HG02623 (cell line): ENCODE measurements at regions not wholly inside any gene's neighbourhood (a gene's known extent, or its start where the extent isn't known, plus 50 kb on each side); places are given as distances from the start of the nearest gene placed in this dataset.
"Not testable (repeated sequence)": the region's sequence is repeated elsewhere in the genome, so short reads cannot be mapped to it uniquely, and the experiment has no call there.

Source experiments
- ATAC-seq: cut with Tn5 transposase; IDR thresholded peaks from one replicate; pipeline ENCODE4 v1.9.1; 2021; ENCODE audit warnings: moderate library complexity; ENCODE audit not compliant: unreplicated experiment

DNA sequence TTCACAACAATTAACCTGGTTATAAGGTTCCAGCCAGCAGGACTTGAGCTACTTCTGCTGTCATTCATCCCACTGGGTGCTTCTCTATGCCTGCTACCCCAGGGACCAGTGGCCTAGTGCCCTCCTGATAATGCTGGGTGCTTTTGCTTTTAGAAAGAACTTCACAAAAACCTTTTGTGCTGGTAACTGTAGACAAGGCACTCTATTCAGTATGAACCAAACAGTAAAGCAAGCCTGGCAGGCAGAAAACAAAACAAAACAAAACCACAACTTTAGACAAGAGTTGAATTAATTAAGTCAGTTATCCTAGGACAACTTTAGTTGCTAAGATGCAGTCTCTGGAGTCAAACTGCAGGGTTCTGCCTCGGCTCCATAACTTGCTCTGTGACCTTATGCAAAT lies 61.9 kb upstream of the ADGRL2 start:
- ATAC-seq, result no peak

DNA sequence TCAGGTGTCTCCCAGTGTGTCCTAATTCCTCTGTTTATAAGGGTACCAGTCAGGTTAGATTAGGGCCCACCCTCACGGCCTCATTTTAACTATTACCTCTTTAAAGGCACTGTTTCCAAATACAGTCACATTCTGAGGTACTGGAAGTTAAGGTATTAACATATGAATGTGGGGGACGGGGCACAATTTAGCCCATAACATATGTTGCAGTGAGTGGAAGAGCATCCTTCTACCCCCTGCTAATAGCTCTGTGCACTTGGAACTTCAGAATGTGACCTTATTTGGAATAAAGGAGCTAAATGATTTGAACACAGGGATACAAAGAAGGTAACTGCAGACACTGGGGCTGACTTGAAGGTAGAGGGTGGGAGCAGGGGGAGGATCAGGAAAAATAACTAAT lies 67.3 kb upstream of the ADGRL2 start:
- no peak for ATAC-seq

DNA sequence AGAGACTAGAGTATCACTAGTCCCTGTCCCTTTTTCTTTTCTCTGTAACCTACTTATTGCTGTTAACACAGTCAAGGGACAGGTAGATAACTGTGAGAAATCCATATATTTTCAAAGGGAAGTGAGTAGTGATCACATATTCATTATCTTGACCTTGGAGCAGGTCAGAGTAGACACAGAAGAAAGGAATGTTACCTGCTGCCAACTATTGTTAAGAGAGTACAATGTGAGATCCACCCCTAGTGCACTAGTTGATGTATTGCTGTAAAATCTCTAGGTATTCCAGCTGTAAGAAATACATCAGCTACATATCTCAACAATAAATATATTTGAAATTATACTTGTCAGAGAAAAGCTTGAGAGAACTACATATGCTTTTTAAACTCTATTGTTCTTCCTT lies 68.7 kb upstream of the ADGRL2 start:
- no peak for ATAC-seq

DNA sequence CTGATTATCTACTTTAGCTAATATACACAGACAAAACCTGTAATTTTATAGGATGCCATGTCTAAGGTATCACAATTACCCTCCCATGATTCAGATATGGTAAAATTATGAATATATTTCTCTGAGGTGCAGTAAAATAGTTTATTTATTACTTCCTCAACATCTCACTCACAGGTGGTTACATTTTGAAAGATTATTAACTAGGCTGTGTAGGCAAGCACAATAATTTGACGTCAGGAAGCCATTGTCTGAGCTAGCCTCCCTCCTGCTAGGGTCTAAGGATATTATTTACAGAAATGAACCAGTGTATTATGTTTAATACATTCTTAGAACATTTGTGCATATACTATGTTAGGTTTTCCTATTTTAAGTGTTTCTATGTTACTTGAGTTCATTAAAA lies 69.9 kb upstream of the ADGRL2 start:
- ATAC-seq, result no peak

DNA sequence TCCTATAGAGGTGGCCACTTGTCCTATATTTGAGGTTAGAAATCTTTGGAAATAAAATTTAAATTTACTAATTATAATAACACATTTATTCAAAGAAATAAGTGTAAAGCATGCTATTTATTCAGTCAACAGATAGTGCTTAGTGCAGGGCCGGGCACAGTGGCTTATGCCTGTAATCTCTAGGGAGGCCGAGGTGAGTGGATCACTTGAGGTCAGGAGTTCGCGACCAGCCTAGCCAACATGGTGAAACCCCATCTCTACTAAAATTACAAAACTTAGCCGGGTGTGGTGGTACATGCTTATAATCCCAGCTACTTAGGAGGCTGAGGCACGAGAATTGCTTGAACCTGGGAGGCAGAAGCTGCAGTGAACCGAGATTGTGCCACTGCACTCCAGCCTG lies 70.4 kb upstream of the ADGRL2 start:
- not testable (repeated sequence) for ATAC-seq

DNA sequence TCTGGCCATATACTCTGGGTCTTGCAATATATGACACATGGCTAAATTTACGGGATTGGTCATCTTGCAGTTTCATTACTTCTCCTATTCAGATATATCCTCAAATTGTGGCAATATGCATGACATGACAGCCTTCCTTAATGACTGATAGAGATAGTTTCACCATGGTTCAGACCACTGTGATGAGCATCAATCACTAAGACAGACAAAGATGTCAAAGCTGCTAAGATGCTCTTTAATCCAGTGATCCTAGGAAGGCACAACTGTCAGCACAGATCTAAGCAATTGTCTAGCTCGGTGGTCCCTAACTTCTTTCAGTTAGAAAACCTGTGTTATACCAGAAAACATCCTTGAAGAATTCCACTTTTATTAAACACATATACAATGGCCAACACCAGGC lies 70.9 kb upstream of the ADGRL2 start:
- ATAC-seq, result no peak

DNA sequence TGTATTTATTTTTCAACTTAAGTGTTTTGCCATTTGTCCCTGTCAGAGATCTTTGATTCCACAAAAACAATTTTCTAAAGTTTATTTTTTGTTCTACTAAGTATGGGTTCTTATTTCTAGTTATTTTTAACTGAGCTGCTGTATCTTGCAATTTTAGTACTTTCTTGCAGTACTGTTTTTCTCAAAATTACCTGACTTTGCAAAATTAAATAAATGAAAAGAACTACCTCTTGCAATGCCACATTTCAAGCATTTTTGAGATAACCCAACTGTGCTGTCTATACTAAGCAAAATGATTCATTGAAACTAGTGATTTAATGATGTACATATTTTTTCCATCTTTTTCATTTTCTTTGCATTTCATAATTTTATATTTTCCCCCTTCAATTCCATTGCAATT lies 71.5 kb upstream of the ADGRL2 start:
- ATAC-seq, result no peak

DNA sequence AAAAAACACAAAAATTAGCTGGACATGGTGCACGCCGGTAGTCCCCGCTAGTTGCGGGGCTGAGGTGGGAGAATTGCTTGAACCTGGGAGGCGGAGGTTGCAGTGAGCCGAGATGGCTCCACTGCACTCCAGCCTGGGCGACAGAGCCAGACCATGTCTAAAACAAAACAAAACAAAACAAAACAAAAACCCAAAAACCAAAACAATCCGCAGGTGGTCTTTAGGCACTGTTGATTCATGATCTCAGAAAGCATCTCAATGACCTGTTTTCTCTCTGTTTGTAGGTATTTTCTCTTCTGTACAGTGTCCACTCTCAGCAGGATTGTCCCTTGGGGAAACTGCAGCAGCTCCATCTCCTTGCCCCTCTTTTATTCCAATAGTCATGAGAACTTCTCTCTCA lies 74.9 kb upstream of the ADGRL2 start:
- no peak for ATAC-seq

DNA sequence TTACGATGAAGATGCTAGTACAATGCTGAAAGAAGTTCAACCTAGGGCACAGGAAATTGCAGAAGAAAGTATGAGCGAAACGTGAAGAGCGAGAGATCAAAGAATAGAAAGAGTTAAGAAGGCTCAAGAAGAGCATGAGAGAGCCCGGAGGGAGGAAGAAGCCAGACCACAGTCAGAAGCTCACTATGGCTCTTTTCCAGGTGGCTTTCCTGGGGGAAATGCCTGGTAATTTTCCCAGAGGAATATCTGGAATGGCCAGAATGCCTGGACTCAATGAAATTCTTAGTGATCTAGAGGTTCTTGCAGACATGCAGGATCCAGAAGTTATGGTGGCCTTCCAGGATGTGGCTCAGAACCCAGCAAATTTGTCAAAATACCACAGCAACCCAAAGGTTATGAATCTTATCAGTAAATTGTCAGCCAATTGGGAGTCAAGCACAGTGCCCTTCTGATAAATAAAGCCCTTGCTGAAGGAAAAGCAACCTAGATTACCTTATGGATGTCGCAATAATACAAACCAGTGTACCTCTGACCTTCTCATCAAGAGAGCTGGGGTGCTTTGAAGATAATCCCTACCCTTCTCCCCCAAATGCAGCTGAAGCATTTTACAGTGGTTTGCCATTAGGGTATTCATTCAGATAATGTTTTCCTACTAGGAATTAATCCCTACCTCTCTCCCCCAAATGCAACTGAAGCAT lies 78.0 kb upstream of the ADGRL2 start:
- not testable (repeated sequence) for ATAC-seq

DNA sequence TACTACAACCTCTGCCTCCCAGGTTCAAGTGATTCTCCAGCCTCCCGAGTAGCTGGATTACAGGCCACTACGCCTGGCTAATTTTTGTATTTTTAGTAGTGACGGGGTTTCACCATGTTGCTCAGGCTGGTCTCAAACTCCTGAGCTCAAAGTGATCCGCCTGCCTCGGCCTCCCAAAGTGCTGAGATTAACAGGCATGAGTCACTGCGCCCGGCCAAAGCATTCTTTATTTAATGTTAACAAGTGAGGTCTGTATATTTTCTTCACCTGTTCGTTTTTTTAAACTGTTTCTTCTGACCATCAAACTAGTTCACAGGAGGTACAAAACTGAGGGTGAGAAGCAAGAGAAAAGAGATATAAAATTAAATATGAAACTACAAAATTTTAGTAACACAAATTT lies 80.5 kb upstream of the ADGRL2 start:
- ATAC-seq, result not testable (repeated sequence)

DNA sequence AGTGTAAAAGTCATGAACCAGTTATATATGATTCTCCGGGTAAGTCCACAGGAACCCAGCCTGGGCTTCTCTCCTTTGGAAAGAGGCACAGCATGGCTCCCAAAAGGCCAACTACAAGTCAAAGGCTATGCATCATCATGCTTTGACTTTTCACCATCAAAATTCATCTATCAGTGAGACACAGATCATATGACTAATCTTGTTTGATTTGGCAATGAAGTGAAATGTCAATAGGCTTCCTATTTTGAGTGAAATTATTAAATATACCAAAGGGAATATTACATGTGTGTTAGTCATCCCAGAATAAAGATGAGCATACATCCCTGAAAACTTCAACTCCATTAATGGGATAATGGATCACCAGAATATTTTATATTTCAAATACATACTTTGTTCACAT lies 83.5 kb upstream of the ADGRL2 start:
- ATAC-seq, result no peak

DNA sequence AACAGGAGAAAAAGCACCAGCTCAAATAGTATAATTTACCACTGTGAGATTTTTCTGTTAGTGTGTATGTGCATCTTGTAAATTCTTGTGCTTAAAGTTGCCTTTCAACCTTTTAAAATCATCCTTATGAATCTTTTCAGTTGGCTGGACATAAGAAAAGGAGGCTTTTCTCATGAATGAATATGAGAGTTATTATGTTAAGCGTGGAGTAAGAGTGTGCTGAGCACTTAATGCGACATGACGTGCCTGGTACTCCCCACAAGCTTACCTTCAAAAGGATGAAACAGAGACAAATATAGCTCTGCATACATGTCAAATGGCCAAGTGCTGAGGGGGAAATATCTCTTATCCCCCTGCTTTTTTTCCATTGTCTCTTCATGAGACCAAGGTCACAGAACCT lies 85.3 kb upstream of the ADGRL2 start:
- no peak for ATAC-seq

DNA sequence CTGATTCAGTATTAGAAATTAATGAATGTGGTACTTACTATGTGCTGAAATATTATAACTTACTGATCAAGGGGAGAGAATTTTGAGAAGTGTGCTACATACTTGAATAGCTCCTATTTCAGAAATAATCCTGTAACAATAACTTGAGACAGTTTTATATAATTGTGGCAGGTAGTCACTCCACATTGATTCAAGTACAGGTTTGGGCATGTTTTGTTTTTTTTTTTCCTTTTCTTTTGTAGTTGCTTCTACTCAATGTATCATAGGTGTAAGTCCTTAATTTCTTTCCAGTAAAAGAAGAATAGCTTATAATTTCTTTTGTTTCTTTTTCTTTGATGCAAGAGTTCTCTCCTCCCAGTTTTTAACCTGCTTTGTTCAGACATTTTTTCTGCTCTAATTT lies 86.1 kb upstream of the ADGRL2 start:
- no peak for ATAC-seq

DNA sequence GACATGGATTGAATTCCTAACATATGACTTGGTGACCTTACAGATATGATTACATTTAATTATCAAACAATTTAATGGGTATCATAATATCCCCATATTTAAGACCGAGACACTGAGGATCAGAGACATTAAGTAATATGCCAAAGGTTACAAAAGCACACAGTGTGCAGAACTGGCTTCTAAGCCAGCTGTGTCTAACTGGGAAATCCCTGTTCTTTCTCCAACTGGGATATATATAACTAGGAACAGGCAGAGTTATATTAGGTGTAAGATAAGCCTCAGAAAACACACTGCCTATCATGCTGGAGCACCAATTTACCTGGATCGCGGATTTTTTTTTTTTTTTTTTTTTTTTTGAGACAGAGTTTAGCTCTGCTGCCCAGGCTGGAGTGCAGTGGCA lies 88.3 kb upstream of the ADGRL2 start:
- ATAC-seq, result no peak

DNA sequence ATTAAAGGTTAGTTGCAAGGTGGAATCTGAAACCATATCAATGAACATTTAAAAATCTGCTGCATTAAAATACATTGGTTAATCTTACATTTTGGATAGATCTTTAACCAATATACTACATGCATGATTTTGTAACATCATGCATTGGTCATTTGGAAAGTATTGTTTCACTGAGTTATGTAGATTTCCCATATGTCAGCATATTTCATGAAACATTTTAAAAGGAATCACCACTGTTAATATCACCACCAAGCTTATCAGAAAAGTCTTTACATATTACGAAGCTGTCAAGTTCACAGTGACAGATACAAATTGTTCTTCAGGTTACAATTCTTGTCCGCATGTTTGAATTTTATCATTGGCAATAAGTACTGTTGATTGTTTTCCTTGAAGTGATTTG lies 89.9 kb upstream of the ADGRL2 start:
- ATAC-seq, result no peak

DNA sequence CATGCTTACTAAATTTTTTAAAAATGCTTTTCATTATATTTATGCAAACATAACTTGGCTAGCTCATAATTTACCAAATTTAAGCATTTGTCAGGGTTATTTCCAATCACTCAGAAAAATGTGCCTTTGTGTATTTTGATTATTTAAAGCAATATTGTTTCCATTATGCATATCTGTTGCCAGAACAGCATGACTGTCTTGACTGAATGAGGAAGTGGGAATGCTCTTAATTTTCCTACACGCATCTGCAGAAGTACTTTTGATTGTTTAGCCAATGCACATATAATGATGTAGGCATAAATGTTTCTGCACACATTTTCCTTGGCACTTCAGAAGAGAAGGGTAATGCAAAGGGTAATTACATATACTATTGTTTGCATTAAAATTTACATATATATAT lies 92.5 kb upstream of the ADGRL2 start:
- ATAC-seq, result no peak

DNA sequence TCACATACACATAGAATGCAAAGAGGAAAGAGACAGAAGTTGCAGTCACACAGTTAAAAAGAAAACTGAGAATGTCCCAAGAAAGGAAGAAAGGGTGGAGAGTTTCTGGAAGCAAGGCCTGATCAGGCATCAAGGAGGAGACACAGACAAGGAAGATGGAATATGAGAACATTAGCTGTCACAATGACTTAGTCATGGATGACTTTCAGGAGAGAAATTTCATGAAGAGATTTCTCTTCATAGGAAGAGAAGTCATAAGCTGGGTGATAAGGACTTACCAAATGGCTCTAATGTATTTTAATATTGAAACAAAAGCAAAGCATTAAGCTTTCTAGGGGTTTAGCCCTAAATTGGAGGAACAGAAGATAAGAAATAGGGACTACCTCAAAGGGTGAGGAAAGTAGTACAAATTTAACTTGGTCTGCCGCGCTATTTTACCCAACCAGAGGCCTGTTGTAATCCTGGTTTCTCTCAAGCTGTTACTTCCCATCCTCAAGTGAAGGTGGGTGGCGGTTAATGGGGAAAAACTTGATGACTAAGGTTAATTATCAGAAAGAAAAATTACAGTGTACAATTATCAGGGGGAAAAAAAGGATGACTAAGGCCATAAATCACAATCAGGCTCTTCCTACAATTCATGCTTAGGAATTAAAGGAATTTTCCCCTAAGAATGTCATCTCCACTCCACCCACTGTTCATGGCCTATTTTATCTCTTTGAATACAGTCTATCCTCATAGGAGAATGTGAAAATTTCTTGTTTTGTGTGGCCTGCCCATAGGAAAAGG lies 93.9 kb upstream of the ADGRL2 start:
- no peak for ATAC-seq

DNA sequence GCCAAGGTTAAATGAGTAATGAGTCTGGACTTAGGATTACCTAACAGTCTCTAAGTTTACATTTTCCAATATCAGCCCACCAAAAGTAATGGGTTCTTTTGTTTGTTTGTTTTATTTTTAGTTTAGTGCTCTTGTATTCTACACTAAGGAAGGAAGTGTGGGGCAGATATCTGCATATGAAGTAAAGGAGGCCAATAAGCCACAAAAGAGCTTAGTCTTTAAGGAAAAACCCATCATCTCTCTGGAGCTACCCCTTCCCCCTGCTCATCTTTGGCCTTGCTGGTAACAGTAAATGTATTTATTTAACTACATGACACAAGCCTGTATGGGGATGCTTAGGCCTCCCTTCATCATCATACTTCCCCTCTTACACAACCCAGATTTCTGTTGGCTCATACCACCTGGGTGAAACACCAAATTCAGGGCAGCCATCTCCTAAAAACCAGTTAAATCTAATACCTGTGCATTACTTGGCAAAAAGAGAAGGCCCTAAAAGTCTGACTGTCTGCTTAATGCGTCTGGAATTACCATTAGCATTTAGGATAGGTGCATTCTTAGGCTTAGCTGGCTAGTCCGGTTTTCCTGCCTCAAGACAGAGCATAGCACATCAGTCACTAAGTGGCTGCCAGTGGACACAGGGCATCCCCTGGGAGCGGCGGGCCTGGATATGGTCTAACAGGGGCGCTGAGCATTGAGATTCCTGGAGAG lies 96.8 kb upstream of the ADGRL2 start:
- ATAC-seq, result no peak

DNA sequence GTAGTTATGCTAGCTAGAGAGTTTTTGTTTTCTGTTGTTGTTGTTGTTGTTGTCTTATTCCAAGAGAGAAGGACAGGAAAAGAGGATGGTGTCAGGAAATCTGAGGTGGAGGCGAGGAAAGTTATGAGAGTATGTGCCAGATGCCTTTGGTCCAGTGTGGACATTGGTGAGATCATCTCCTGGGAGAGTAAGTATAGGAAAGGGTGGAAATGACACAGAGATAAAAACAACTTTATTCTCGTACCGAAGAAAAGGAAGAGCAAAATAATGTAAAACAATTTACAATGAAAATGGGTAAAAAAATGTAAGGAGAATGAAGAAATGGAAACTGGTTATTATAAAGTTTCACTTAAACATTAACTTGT lies 97.4 kb upstream of the ADGRL2 start:
- ATAC-seq, result no peak

DNA sequence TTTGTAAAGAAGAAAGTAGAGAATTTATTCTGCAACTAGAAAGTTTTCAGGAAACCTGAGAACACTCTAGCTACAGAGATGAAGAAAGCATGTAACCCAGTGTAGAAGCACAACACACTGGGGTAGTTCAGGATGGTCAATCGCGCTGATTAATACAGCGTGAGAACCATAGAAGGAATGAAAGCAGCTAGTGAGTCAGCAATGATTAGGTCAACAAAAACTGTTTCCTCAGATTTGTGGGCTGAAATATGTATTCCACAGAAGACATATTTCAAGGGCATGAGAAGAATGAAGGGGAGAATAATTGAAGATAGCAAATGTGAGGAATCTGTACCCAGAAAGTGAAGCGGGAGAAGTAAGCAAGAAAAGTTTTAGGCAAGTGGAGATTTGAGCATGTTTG lies 97.8 kb upstream of the ADGRL2 start:
- ATAC-seq, result no peak

DNA sequence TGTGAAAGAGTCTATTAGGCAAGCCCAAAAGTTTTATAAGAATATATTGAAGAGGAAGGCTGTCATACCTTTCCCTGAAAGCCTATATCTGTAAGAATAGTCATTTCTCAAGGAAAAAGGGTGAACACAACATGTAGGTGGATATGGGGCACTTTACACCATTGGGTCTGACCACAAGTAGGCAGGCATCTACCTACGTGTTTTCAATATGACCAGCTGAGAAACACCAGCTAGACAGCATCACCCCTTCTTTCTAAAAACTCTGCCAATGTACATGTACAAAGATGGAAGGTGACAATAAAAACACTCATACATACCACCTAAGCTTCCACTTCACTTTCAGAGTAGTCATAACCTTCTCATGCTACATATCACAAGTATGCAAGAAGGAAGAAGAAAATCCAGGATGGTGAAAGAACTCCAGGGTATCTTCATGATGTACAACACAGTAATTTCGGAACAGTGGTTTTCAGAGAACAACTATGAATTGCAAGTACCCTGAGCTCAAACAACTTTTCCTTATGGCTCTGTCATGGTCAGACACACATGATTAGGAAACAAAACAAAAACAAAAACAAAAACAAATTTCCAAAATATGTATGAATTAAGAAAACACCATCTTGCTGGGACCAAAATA lies 98.5 kb upstream of the ADGRL2 start:
- no peak for ATAC-seq
